Trophoblast cell (in vitro differentiated cells and primary cell): ENCODE measurements at regions not wholly inside any gene's neighbourhood (a gene's known extent, or its start where the extent isn't known, plus 50 kb on each side); places are given as distances from the start of the nearest gene placed in this dataset.

ENCODE experiments used
- DNase-seq, 2 donors: peaks; one replicate each; pipeline ENCODE4 v3.0.0-alpha.2; 2016
- H2AFZ ChIP-seq: 2 replicates; pipeline ENCODE4 v1.6.1; 2013; ENCODE audit warnings: low read length, moderate library complexity, mild to moderate bottlenecking; ENCODE audit not compliant: insufficient read depth, poor library complexity
- H2AK5ac ChIP-seq: 2 replicates; pipeline ENCODE4 v1.6.1; 2013; ENCODE audit warnings: mild to moderate bottlenecking, low read length
- H2BK120ac ChIP-seq: 2 replicates; pipeline ENCODE4 v1.6.1; 2013; ENCODE audit warnings: low read length, mild to moderate bottlenecking, moderate library complexity; ENCODE audit not compliant: insufficient read depth, poor library complexity
- H2BK12ac ChIP-seq: 2 replicates; pipeline ENCODE4 v1.6.1; 2013; ENCODE audit warnings: mild to moderate bottlenecking, low read length, moderate library complexity
- H2BK5ac ChIP-seq: 2 replicates; pipeline ENCODE4 v1.6.1; 2013; ENCODE audit warnings: low read length, low read depth, moderate library complexity, mild to moderate bottlenecking; ENCODE audit not compliant: poor library complexity
- H3K14ac ChIP-seq: 2 replicates; pipeline ENCODE4 v1.6.1; 2013; ENCODE audit warnings: mild to moderate bottlenecking, low read length
- H3K18ac ChIP-seq: 2 replicates; pipeline ENCODE4 v1.6.1; 2013; ENCODE audit warnings: mild to moderate bottlenecking, low read length
- H3K23ac ChIP-seq: 2 replicates; pipeline ENCODE4 v1.6.1; 2013; ENCODE audit warnings: low read length
- H3K27ac ChIP-seq: 2 replicates; pipeline ENCODE4 v1.5.1; 2013; ENCODE audit warnings: low read depth, mild to moderate bottlenecking, inconsistent platforms, low read length, moderate library complexity
- H3K27me3 ChIP-seq: 2 replicates; pipeline ENCODE4 v1.6.1; 2013; ENCODE audit warnings: inconsistent platforms, mild to moderate bottlenecking, low read length, moderate library complexity; ENCODE audit not compliant: insufficient read depth
- H3K36me3 ChIP-seq, 2 experiments: 1 replicate in 1 of 2; 2 replicates in 1 of 2; pipeline ENCODE4 v1.6.1; 2013; ENCODE audit warnings: low read length in 2 of 2, mild to moderate bottlenecking in 2 of 2, moderate library complexity in 1 of 2; ENCODE audit not compliant: insufficient read depth in 2 of 2, control insufficient read depth in 1 of 2
- H3K4ac ChIP-seq: 2 replicates; pipeline ENCODE4 v1.6.1; 2013; ENCODE audit warnings: low read depth, mild to moderate bottlenecking, low read length, moderate library complexity
- H3K4me1 ChIP-seq, 2 experiments: 1 replicate in 1 of 2; 2 replicates in 1 of 2; pipeline ENCODE4 v1.6.1; 2013; ENCODE audit warnings: low read length in 2 of 2, mild to moderate bottlenecking in 2 of 2, moderate library complexity in 1 of 2; ENCODE audit not compliant: insufficient read depth in 2 of 2, control insufficient read depth in 1 of 2
- H3K4me2 ChIP-seq: 2 replicates; pipeline ENCODE4 v1.6.1; 2013; ENCODE audit warnings: inconsistent platforms, mild to moderate bottlenecking, low read length, moderate library complexity
- H3K4me3 ChIP-seq: 2 replicates; pipeline ENCODE4 v1.5.1; 2013; ENCODE audit warnings: mild to moderate bottlenecking, low read depth, low read length, inconsistent platforms
- H3K79me1 ChIP-seq: one replicate; pipeline ENCODE4 v1.6.1; 2013; ENCODE audit warnings: low read length
- H3K79me2 ChIP-seq: 2 replicates; pipeline ENCODE4 v1.6.1; 2013; ENCODE audit warnings: low read length, mild to moderate bottlenecking; ENCODE audit not compliant: control insufficient read depth, insufficient read depth, poor library complexity
- H3K9ac ChIP-seq: 2 replicates; pipeline ENCODE4 v1.6.1; 2013; ENCODE audit warnings: mild to moderate bottlenecking, low read length
- H3K9me3 ChIP-seq: 2 replicates; pipeline ENCODE4 v1.6.1; 2013; ENCODE audit warnings: low read depth, mild to moderate bottlenecking, control low read depth, inconsistent platforms, low read length; ENCODE audit not compliant: insufficient read depth
- H4K12ac ChIP-seq: 2 replicates; pipeline ENCODE4 v1.6.1; 2013; ENCODE audit warnings: low read depth, mild to moderate bottlenecking, low read length, moderate library complexity
- H4K8ac ChIP-seq: 2 replicates; pipeline ENCODE4 v1.6.1; 2013; ENCODE audit warnings: low read depth, mild to moderate bottlenecking, low read length, moderate library complexity
- H4K91ac ChIP-seq: one replicate; pipeline ENCODE4 v1.6.1; 2013; ENCODE audit warnings: low read depth, mild to moderate bottlenecking, low read length, moderate library complexity
- WGBS: extraction: QIAGEN DNeasy Blood & Tissue Kit; methylation state at CpG from one replicate; pipeline ENCODE4 v1.1.7; 2013; ENCODE audit warnings: missing lambda C conversion rate; ENCODE audit not compliant: insufficient read length, insufficient coverage; ENCODE audit errors: extremely low coverage; 5-methylcytosine and 5-hydroxymethylcytosine counted together

DNA sequence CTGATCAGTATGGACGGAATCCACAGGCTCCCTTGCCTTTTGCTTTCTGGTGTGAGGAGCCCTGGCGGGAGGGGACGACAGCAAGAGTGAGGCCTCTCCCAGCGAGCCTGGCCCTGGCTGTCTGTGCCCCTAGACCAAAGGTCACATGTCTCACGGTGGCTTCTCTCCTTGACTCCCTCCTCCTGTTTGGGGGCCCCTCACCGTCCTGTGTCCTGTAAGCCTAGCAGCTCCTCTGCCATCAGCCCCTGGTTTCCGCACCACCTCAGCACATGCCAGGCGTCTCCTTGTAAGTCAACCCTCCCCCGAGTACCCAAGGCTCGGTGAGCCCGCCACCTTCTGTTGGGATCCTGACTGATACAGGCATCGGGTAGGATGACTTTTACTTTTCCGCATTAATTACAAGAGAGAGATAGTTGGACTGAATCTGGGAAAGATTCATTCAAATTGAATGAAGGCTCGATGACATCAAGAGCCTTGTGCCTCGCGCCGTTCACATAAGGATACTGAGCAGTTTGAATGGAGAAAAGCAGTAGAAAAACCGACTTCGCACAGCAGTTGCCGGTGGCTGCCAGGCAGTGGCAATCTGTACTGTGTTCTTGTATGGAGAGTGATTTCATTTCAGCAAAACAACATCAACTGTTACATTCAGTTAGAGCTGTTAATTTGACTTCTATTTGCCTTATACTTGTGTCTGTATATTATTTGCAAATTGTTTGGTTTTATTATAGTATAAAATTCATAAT, 119.8 kb downstream of the XRCC2 start:
- H3K23ac ChIP-seq, result no peak overlapping the region

DNA sequence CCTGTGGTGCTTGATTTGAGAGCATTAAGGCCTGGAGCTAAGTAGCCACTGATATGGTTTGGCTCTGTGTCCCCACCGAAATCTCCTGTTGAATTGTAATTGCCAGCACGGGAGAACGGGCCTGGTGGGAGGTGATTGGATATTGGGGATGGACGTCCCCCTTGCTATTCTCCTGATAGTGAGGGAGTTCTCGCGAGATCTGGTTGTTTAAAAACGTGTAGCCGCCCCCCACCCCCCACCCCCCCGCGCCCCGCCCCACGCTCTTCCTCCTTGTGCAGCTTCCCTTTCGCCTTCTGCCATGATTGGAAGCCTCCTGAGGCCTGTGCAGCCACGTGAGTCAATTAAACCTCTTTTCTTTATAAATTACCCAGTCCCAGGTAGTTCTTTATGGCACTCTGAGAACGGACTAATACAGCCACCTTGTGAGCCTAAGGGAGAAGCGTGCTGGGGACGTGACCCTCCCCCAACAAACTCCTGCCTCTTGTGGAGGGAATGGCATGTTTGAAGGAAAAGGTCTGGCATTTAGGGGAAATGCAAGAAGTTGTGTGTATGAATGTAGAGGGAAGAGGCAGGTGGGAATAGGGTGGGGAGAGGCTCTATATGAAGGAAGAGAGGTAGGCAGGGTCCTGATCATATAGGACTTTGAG, 118.0 kb upstream of the KMT2C start:
- Histone ChIP-seq H2AFZ (no peak overlapping the region), H2BK120ac (no peak overlapping the region), H3K4me3 (no peak overlapping the region), H3K9ac (no peak overlapping the region), H4K91ac (no peak overlapping the region), H3K14ac (no peak overlapping the region), H2AK5ac (no peak overlapping the region), H3K27me3 (no peaks in the 10 kb centered on the region), H3K18ac (no peak overlapping the region), H3K23ac (no peak overlapping the region), H3K9me3 (no peaks in the 10 kb centered on the region), H3K4me2 (no peak overlapping the region), H3K79me1 (no peaks in the 10 kb centered on the region), H3K4me1 (no peaks in the 10 kb centered on the region), H3K27ac (no peak overlapping the region), H3K36me3 (no peaks in the 10 kb centered on the region), H2BK12ac (no peak overlapping the region), H4K8ac (no peak overlapping the region), H3K79me2 (no peaks in the 10 kb centered on the region), H4K12ac (no peak overlapping the region), H2BK5ac (no peak overlapping the region), H3K4ac (no peak overlapping the region)
- no CpG with 5 or more reads among the region's 17 CpGs for WGBS
- DNase-seq, result no peak

More for the DNA sequence above, 119.8 kb downstream of the XRCC2 start:
- DNase-seq, result no peak
- no peaks in the 10 kb centered on the region for H3K79me2 ChIP-seq
- no peaks in the 10 kb centered on the region for H3K36me3 ChIP-seq
- no peak overlapping the region for H4K8ac ChIP-seq
- H3K4me2 ChIP-seq, result no peak overlapping the region
- H3K9me3 ChIP-seq, result no peaks in the 10 kb centered on the region
- H2AK5ac ChIP-seq, result no peak overlapping the region
- no peak overlapping the region for H3K14ac ChIP-seq
- no CpG with 5 or more reads among the region's 20 CpGs for WGBS
- no peak overlapping the region for H3K9ac ChIP-seq
- H3K4me3 ChIP-seq, result no peak overlapping the region
- no peak overlapping the region for H4K91ac ChIP-seq
- no peaks in the 10 kb centered on the region for H3K79me1 ChIP-seq
- H2AFZ ChIP-seq, result no peak overlapping the region
- no peak overlapping the region for H2BK5ac ChIP-seq
- no peak overlapping the region for H3K18ac ChIP-seq
- H3K27ac ChIP-seq, result no peak overlapping the region
- H3K27me3 ChIP-seq, result no peaks in the 10 kb centered on the region
- H3K4me1 ChIP-seq, result no peaks in the 10 kb centered on the region
- H2BK12ac ChIP-seq, result no peak overlapping the region
- no peak overlapping the region for H3K4ac ChIP-seq
- no peak overlapping the region for H4K12ac ChIP-seq
- H2BK120ac ChIP-seq, result no peak overlapping the region

DNA sequence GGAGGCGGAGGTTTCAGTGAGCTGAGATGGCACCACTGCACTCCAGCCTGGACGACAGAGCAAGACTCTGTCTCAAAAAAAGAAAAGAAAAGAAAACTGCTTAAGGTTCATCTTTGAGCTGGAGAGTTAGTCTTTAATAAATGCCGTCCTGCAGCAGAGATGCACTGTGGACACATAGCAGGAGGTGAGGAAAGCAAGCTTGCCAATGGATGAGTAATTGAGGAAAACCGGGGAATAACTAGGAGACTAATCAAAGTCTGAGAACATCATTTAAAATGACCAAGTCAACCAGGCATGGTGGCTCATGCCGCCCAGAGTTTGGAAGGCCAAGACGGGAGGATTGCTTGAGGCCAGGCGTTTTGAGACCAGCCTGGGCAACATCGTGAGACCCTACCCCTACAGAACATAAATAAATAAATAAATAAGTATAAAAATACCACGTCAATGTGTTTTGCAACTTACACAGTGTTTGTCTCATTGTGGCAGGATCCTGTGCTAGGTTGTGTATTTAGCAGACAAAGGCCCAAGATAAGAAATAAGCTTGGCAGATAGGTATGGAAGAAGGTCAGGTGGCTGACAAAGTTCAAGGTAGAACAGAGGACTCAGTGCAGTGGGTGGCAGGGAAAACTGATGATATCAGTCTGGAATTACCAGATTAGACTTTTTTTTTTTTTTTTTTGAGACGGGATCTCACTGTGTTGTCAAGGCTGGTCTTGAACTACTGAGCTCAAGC, 115.7 kb upstream of the KMT2C start:
- Histone ChIP-seq H3K79me2 (no peaks in the 10 kb centered on the region), H2BK5ac (no peak overlapping the region), H3K79me1 (no peaks in the 10 kb centered on the region), H2AFZ (no peak overlapping the region), H3K27ac (no peak overlapping the region), H4K91ac (no peak overlapping the region), H2BK120ac (no peak overlapping the region), H4K8ac (no peak overlapping the region), H3K27me3 (no peaks in the 10 kb centered on the region), H3K4ac (no peak overlapping the region), H3K4me1 (no peaks in the 10 kb centered on the region), H3K36me3 (no peaks in the 10 kb centered on the region), H3K14ac (no peak overlapping the region), H2AK5ac (no peak overlapping the region), H3K23ac (no peak overlapping the region), H3K9me3 (no peaks in the 10 kb centered on the region), H4K12ac (no peak overlapping the region), H2BK12ac (no peak overlapping the region), H3K9ac (no peak overlapping the region), H3K4me2 (no peak overlapping the region), H3K18ac (no peak overlapping the region), H3K4me3 (no peak overlapping the region)
- DNase-seq, result no peak
- no CpG with 5 or more reads among the region's 10 CpGs for WGBS

DNA sequence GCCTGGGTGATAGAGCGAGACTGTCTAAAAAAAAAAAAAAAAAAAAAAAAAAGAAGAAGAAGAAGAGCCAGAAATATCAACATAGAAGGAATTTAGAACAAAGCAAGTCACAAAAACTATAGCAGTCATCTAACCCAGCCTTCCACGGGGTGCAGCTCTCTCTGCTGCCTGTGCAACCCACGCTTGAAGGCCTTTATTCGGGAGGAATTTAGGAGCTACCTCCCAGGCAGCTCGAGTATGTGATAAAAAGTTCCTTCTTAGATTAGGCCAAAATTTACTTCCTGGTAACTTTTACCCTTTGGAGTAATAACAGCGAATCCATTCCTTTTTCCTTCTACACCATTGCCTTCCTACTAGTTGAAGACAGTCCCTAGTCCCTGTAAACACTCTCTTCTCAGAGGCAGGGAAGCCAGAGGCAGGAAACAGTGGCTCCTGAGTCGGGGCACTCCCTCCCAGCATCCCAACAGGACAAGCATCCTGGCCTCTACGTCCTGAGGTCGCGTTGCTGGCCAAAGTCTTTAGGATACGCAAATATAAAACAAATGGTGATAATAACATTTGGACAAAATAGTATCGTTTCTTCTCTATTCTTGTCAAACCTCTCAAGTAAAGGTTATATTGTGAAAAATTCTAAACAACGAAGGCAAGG, 109.3 kb upstream of the KMT2C start:
- Histone ChIP-seq H3K27me3 (no peaks in the 10 kb centered on the region), H3K14ac (no peak overlapping the region), H4K12ac (no peak overlapping the region), H3K79me1 (peaks cover 3% of the 10 kb centered on the region), H3K9ac (no peak overlapping the region), H2AFZ (no peak overlapping the region), H3K4me3 (no peak overlapping the region), H3K9me3 (no peaks in the 10 kb centered on the region), H3K79me2 (no peaks in the 10 kb centered on the region), H3K4ac (no peak overlapping the region), H2AK5ac (no peak overlapping the region), H3K18ac (no peak overlapping the region), H4K8ac (no peak overlapping the region), H4K91ac (no peak overlapping the region), H2BK12ac (no peak overlapping the region), H3K4me1 (peaks cover 11 to 14% of the 10 kb centered on the region in 2 experiments), H2BK120ac (no peak overlapping the region), H3K36me3 (no peaks in the 10 kb centered on the region), H3K23ac (no peak overlapping the region), H3K4me2 (no peak overlapping the region), H2BK5ac (no peak overlapping the region), H3K27ac (no peak overlapping the region)
- no CpG with 5 or more reads among the region's 13 CpGs for WGBS
- peak in 1 of 2 donors; percentile 52 for DNase-seq
